ENCODE measurements at regions not wholly inside any gene's neighbourhood (a gene's known extent, or its start where the extent isn't known, plus 50 kb on each side); places are given as distances from the start of the nearest gene placed in this dataset.
A peak's percentile ranks its signal among the peaks of the same experiment; 100 is the strongest.
"Not testable (repeated sequence)": the region's sequence is repeated elsewhere in the genome, so short reads cannot be mapped to it uniquely, and the experiment has no call there.

GRCh38 chr10:30736685-30737232, 107.2 kb upstream of the LYZL2 start:
- no peak for DNase-seq (ENCODE audit: low read depth in 3 of 3, low spot score in 2 of 3)

DNA sequence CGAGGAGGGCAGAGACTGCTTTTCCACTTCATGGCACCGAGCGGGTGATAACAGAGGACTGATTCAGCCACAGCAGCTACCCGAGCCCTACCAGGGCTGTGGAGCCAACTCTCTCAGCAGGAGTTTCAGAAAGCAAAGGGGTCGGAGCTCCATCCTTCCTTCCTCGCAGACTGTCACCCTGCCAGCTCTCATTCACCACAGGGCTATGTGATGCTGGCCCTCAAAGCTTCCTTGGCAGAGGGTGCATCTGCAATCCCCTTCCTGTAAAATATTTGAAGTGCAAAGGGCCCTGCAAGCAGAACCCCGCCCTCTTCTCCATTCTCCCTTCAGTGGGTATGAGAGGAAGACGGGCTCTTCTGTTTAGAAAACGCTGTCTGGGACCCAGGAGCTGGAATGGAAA, 105.3 kb upstream of the LYZL2 start:
- DNase-seq (ENCODE audit: low read depth in 3 of 3, low spot score in 2 of 3), result no peak

DNA sequence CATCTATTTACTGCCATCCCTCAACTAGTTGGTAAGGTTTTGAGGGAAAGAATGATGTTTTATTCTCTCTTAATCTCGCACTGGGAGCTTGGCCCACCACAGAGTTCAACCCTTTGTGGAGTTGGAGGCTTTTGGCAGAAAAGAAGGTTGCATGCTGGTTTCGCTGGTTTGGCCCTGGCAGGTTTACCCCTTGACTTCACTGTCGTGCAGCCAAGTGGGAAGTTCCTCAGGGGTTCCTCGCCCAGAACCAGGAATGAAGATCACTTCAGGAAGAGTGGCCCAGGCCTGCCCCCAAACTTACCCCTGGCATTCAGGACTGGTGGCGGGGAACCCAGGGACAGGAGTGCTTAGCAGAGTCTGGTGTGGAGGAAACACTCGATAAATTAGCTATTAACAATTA, 103.1 kb upstream of the LYZL2 start:
- DNase-seq (ENCODE audit: low read depth in 3 of 3, low spot score in 2 of 3), result no peak

DNA sequence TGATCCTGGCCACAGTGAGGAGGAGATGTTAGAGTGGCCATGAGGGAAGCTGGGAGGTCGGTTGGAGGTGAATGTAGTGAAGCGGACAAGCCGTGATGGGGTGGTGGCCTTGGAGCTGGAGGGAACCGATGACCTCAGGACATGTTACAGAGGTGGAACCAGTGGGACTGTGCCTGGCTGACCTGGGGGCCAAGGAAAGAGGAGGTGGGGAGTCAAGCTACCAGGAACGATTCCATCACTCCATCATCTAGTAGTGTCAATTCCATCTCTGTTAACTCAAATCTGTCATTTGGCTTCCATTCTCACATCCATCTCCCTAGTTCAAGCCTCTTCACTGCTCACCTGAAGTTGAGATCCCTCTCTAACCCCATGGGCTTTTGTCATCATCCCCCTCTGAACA, 102.4 kb upstream of the LYZL2 start:
- DNase-seq (ENCODE audit: low read depth in 3 of 3, low spot score in 2 of 3), result no peak

DNA sequence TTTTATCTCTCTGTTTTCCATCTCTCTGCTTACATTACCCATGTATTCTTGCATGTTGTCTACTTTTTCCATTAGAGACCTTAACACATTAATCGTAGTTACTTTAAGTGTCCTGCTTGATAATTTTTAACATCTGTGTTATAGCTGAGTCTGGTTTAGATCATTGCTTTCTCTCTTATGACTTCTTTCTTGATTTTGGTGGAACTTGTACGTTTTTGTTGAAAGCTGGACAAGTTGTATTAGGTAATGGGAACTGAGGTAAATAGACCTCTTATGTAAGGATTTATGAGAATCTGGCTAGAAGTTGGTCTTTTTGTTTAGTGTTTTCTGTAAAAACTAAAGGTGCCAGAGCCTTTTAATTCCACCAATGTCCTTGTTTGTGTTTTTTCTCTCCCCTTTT, 100.8 kb upstream of the LYZL2 start:
- no peak for DNase-seq (ENCODE audit: low read depth in 3 of 3, low spot score in 2 of 3)

GRCh38 chr10:30728766-30729165, 99.2 kb upstream of the LYZL2 start:
- no peak for DNase-seq (ENCODE audit: low read depth in 3 of 3, low spot score in 2 of 3)

- DNase-seq (ENCODE audit: low read depth in 3 of 3, low spot score in 2 of 3), result no peak
Observed at GRCh38 chr10:30728127-30728526, 98.6 kb upstream of the LYZL2 start.

DNA sequence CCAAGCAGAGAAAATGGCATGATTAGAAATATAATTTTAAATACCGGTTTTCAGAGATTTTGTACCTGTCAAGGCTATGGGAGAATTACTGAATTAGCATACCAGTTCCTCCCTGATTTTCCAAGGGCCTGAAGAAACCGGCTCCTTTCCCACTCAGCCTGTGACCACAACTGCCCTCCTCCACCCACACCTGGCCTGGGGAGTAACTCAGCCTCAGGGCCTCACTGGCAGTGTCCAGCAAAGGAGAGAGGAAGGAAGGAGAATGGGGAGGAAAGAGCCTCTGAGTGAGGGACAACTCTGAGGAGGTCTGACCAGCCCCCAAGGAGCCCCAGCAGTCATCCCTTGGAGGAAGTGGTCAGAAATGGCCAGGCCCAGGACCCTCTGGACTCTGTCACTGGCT, 98.0 kb upstream of the LYZL2 start:
- DNase-seq (ENCODE audit: low read depth in 3 of 3, low spot score in 2 of 3), result no peak

GRCh38 chr10:30726783-30727414, 97.3 kb upstream of the LYZL2 start:
- DNase-seq (ENCODE audit: low read depth in 3 of 3, low spot score in 2 of 3), result peak; percentile 39 to 65 (median 56)

DNA sequence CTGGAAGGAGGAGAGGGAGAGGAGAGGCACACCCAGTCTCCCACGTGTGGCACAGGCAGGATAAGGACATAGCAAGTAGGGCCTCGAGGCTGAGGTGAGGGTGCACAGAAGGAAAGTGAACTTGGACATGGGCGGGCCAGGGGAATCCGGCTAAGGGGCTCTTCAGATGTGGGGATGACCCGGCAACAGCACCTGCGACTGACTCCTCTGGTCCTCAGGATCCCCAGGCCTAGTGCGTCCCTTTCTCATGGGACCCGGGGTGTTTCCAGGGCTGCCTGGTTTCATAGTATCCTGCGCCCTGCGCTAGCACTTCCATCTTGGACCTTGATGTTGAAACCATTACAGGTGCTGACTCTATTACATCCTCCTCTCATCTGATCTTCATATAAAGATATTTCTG, 96.1 kb upstream of the LYZL2 start:
- DNase-seq (ENCODE audit: low read depth in 3 of 3, low spot score in 2 of 3), result no peak

DNA sequence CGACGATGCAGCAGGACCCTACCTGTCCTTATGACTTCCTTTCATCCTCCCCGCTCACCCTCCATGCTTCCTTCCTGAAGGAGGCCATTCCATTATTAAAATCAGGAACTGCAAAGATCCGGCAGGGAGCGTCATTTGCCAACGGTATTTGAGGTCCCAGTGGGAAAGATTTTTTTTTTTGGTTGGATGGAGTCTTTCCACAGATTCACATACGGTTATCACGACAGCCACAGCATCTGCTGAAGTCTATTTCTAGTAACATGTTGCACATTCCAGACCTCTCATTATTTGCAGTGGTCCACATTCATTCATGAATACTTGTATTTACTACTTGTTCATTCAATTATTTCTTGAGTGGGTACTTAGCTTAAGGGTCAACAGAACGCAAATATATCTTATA, 94.7 kb upstream of the LYZL2 start:
- DNase-seq (ENCODE audit: low read depth in 3 of 3, low spot score in 2 of 3), result no peak

DNA sequence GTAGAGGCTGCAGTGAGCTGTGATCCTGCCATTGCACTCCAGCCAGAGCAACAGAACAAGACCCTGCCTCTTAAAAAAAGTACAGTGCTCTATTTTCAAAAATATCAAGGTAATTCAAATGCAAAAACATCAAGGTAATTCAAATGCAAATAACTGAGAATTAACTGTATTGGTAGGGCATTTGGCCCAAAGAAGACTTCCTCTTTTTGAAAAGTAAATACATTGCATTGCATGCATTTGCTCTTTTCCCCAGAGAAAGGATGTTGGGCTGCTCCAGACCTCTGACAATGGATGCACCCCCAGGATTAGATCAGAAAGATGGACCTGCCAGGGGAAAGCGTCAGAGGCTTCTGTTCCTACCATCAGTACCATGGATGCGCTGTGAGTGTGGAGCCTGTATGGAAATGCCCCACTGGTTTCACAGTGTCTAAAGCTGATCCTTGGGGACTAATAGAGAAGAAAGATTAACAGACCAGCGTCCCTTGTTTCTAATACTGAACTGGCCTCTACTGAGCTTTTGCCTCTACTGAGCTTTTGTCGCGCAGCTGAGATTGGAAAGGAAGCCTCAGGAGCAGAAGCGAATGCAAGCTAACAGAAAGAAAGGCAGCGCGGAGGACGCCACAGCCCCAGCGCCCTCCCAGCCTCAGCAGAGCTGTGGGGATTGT, 93.5 kb upstream of the LYZL2 start:
- DNase-seq (ENCODE audit: low read depth in 3 of 3, low spot score in 2 of 3), result no peak

GRCh38 chr10:30719832-30720231, 90.3 kb upstream of the LYZL2 start:
- no peak for DNase-seq (ENCODE audit: low read depth in 3 of 3, low spot score in 2 of 3)

DNA sequence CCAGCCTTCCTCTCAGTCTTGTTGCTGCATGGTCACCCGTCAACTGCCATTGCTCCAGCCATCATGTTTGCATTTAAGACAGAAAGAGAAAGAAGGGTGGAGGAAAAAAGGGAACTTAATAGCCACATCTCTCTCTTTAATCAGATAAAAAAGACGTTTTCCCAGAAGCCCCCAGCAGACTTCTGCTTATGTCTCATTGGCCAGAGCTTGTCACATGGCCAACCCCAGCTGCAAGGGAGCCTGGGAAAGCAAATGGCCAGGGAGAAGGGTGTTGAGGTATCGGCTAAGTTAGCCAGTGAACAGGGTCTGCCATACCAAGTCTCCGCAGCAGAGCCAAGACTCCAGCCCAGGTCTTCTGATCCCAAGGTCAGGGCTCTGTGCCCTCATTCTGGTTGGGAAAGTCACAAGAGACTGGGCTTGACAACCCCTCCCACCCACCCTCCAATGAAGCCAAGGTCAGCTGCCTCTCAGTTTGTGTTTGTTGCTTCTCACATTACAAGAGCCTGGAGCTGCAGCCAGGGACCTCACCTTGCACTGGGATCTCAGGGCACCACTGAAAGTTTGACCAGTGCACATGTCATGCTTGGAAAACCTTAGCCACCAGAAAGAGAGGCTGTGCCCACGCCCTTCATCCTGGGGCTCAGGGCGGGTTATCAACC, 80.3 kb upstream of the LYZL2 start:
- no peak for DNase-seq (ENCODE audit: low read depth in 3 of 3, low spot score in 2 of 3)

DNA sequence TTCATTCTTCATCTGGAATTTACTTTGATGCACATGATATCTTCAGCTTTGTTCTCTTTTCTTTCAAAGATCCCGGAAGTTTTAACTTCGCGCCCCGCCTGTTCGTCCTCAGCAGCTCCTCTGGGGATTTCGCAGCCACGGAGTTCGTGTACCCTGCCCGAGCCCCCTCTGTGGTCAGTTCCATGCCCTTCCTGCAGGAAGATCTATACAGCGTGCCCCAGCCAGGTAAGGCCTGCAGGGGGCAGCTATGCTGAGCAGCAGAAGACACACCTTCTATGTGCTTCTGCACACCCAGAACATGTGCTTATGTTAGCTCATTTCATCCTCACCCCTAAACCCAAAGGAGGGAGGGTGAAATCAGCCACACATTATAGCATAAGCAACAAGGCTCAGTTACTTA, 79.7 kb upstream of the LYZL2 start:
- no peak for DNase-seq (ENCODE audit: low read depth in 3 of 3, low spot score in 2 of 3)

DNA sequence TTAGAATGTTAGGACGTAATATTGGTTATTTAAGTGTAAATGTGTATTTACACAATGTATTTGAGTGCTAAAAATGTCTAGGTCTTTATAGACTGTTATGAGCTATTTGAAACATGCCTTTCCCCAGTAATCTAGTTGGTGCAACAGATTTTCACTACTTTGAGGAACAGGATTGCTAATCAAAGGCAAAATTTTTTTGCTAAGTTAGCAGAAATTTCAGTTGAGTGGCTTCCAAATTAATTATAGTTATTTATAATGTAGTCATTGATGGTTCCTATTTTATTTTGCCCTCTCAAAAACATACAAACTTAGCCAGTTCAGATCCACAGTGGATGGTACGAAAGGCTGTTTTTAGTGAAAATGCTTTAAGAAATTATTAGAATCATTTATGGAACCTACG, 78.7 kb upstream of the LYZL2 start:
- no peak for DNase-seq (ENCODE audit: low read depth in 3 of 3, low spot score in 2 of 3)

GRCh38 chr10:30706189-30706588, 76.6 kb upstream of the LYZL2 start:
- not testable (repeated sequence) for DNase-seq (ENCODE audit: low read depth in 3 of 3, low spot score in 2 of 3)

DNA sequence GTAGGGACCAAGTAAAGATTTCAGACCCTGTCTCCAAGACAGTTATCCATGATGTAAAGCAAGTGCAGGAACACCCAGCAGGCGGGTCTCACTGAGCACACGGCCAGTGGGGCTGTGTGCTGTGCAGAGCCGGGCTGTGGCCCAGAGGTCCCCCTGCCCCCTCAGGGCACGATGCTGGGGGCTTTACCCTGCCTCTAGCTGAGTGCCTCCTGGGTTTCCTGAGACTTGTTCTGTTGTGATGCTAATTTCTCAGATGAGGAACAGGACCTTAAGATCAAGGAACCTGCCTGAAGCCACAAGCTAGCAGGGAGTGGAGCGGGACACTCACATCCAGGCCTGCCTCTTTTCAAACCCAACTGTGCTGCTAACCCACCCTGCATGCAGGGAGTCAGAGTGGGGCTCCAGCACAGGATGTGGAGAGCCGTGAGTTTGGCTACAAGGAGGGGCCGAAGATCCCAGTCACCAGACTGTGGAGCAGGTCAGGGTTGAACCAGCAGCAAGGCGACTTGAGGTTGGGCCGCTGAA, 76.1 kb upstream of the LYZL2 start:
- no peak for DNase-seq (ENCODE audit: low read depth in 3 of 3, low spot score in 2 of 3)

DNA sequence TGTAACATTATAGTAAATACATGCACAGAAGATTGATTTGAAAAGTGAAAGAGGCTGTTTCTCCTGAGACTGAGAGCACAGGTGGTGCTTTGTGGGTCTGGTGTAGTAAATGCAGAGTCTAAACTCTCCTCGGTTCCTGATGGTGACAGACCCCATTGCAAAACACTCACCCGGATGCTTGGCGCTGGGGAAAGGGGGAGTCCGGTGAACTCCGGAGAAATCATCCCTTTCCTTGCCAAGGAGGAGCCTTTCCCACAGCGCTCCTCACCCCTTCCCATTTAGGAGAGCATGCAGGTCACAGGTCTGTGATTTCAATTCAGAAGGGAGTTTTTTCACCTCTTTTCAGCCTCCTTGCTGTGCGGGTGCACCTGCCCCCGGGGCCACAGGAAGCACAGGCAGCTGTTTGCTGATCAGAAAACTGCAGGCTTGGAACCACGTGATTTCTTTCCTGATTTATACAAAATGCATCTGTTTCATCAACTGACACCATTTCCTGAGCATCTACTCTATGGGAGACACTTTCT, 75.6 kb upstream of the LYZL2 start:
- DNase-seq (ENCODE audit: low read depth in 3 of 3, low spot score in 2 of 3), result no peak

GRCh38 chr10:30704601-30705100, 75.1 kb upstream of the LYZL2 start:
- DNase-seq (ENCODE audit: low read depth in 3 of 3, low spot score in 2 of 3), result not testable (repeated sequence)

DNA sequence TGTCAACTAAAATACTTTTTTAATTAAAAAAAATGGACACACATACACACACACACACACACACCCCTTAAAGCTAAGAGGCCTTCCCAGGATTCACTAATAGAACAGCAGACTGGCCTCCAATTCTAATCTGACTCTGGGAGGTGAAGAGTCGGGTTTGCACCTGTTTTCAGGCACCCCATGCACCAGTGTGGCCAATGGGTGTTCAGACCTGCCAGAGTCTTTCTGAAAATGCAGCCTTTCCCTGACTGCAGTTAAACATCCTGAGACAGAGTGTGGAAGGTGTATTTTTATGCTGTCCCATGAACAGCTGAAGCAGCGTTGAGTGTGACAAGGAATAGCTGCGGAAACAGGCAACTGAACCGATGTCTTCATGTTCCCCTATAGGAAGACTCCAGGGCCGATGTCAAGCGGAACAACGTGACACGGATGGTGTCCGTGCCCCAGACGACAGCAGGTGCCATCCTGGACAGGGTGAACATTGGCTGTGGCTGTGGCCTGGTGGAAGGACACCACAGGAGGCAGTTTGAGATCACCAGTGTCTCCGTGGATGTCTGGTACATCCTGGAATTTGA, 74.6 kb upstream of the LYZL2 start:
- DNase-seq (ENCODE audit: low read depth in 3 of 3, low spot score in 2 of 3), result no peak

Data from right renal cortex interstitium (tissue), 3 donors.